HG02970 (cell line): ENCODE measurements at regions not wholly inside any gene's neighbourhood (a gene's known extent, or its start where the extent isn't known, plus 50 kb on each side); places are given as distances from the start of the nearest gene placed in this dataset.
A peak's percentile ranks its signal among the peaks of the same experiment; 100 is the strongest.
"Not testable (repeated sequence)": the region's sequence is repeated elsewhere in the genome, so short reads cannot be mapped to it uniquely, and the experiment has no call there.

Experiments
- ATAC-seq: cut with Tn5 transposase; IDR thresholded peaks from one replicate; pipeline ENCODE4 v1.9.1; 2021; ENCODE audit warnings: mild to moderate bottlenecking, moderate library complexity, moderate number of reproducible peaks; ENCODE audit not compliant: unreplicated experiment, low FRiP score

GRCh38 chr7:76971201-76971600 is 61.0 kb downstream of the SPDYE17 start:
- ATAC-seq: not testable (repeated sequence)

GRCh38 chr7:76969892-76970291 is 62.3 kb downstream of the SPDYE17 start:
- not testable (repeated sequence) for ATAC-seq

- not testable (repeated sequence) for ATAC-seq
Observed at GRCh38 chr7:76965731-76966548, 66.2 kb downstream of the SPDYE17 start.

- not testable (repeated sequence) for ATAC-seq
Observed at GRCh38 chr7:76964050-76964449, 68.1 kb downstream of the SPDYE17 start.

GRCh38 chr7:76963061-76963460 is 69.1 kb downstream of the SPDYE17 start:
- not testable (repeated sequence) for ATAC-seq

- ATAC-seq: not testable (repeated sequence)
Observed at GRCh38 chr7:76960400-76960986, 71.7 kb downstream of the SPDYE17 start.

- ATAC-seq: peak; percentile 98
Observed at GRCh38 chr7:76959573-76960399, 72.4 kb downstream of the SPDYE17 start.

- not testable (repeated sequence) for ATAC-seq
Observed at GRCh38 chr7:76956531-76956930, 75.6 kb downstream of the SPDYE17 start.

- not testable (repeated sequence) for ATAC-seq
Observed at GRCh38 chr7:76955124-76955523, 77.0 kb downstream of the SPDYE17 start.

- ATAC-seq: peak; percentile 64
Observed at GRCh38 chr7:76944603-76945002, 87.6 kb downstream of the SPDYE17 start.

GRCh38 chr7:76941809-76942765 is 90.1 kb downstream of the SPDYE17 start:
- not testable (repeated sequence) for ATAC-seq

GRCh38 chr7:76937781-76938180 is 94.4 kb downstream of the SPDYE17 start:
- ATAC-seq: not testable (repeated sequence)

GRCh38 chr7:76937330-76937729 is 94.8 kb downstream of the SPDYE17 start:
- ATAC-seq: not testable (repeated sequence)

- ATAC-seq: not testable (repeated sequence)
Observed at GRCh38 chr7:76936346-76936745, 95.8 kb downstream of the SPDYE17 start.

GRCh38 chr7:76934711-76935110 is 97.5 kb downstream of the SPDYE17 start:
- not testable (repeated sequence) for ATAC-seq

GRCh38 chr7:76932957-76933356 is 99.2 kb downstream of the SPDYE17 start:
- peak; percentile 70 for ATAC-seq

GRCh38 chr7:76931441-76931840 is 100.7 kb downstream of the SPDYE17 start:
- not testable (repeated sequence) for ATAC-seq

GRCh38 chr7:76930416-76930815 is 101.7 kb downstream of the SPDYE17 start:
- ATAC-seq: not testable (repeated sequence)

GRCh38 chr7:76928751-76929150 is 103.4 kb downstream of the SPDYE17 start:
- ATAC-seq: not testable (repeated sequence)
